WTC11 (cell line): ENCODE measurements at regions not wholly inside any gene's neighbourhood (a gene's known extent, or its start where the extent isn't known, plus 50 kb on each side); places are given as distances from the start of the nearest gene placed in this dataset.

Experiments
- ATAC-seq: fragments of 200-7000 bp; cut with Tn5 transposase; 2 replicates; pipeline ENCODE4 v1.10.0; 2021; ENCODE audit warnings: mild to moderate bottlenecking, moderate library complexity
- CTCF ChIA-PET: fragments of 300-600 bp; sonication (Branson Sonifier 250); formaldehyde crosslinking; loops from one replicate; lab custom pipeline; 2021; ENCODE audit warnings: antibody characterized with exemption; lab: Charles Lee
- POLR2A ChIA-PET: fragments of 350-600 bp; sonication (Branson Sonifier 250); formaldehyde crosslinking; loops from one replicate; lab custom pipeline; 2021; ENCODE audit warnings: antibody characterized with exemption; lab: Charles Lee
- DNase-seq: peaks from one replicate; pipeline ENCODE4 v3.0.0; 2021; ENCODE audit warnings: low spot score
- H3K27ac Mint-ChIP-seq: 2 replicates; pipeline ENCODE4 v1.8.0; 2021; ENCODE audit warnings: mixed read lengths
- H3K27me3 Mint-ChIP-seq: 2 replicates; pipeline ENCODE4 v1.8.0; 2021; ENCODE audit warnings: low read depth, mild to moderate bottlenecking, moderate library complexity, mixed read lengths
- H3K36me3 Mint-ChIP-seq: 2 replicates; pipeline ENCODE4 v1.8.0; 2021; ENCODE audit warnings: mixed read lengths
- H3K4me1 Mint-ChIP-seq: 2 replicates; pipeline ENCODE4 v1.8.0; 2022; ENCODE audit warnings: mixed read lengths
- H3K4me3 Mint-ChIP-seq: 2 replicates; pipeline ENCODE4 v1.8.0; 2021; ENCODE audit warnings: mild to moderate bottlenecking, moderate library complexity, mixed read lengths
- H3K9me3 Mint-ChIP-seq: 2 replicates; pipeline ENCODE4 v1.8.0; 2021; ENCODE audit warnings: mixed read lengths
- CREM ChIP-seq: sonication (generic); formaldehyde crosslinking; IDR thresholded peaks from 2 replicates; pipeline ENCODE4 v1.8.1; 2022; ENCODE audit warnings: mild to moderate bottlenecking, missing genetic modification reagents, moderate library complexity
- ETV6 ChIP-seq: sonication (generic); formaldehyde crosslinking; IDR thresholded peaks from 2 replicates; pipeline ENCODE4 v1.8.1; 2022; ENCODE audit warnings: mild to moderate bottlenecking, missing genetic modification reagents
- GTF2I ChIP-seq: fragments of 250-450 bp; sonication (Bioruptor Pico); conservative IDR thresholded peaks from 2 replicates; pipeline ENCODE4 v1.4.0; 2021; ENCODE audit warnings: mild to moderate bottlenecking
- JUN ChIP-seq: sonication (generic); formaldehyde crosslinking; IDR thresholded peaks from 2 replicates; pipeline ENCODE4 v1.8.0; 2023; ENCODE audit warnings: mild to moderate bottlenecking, missing genetic modification reagents
- MXD4 ChIP-seq: fragments of 250-450 bp; sonication (Bioruptor Pico); IDR thresholded peaks from 2 replicates; pipeline ENCODE4 v1.8.0; 2021; ENCODE audit warnings: mild to moderate bottlenecking, moderate library complexity, borderline replicate concordance
- MYBL2 ChIP-seq: sonication (generic); formaldehyde crosslinking; IDR thresholded peaks from 2 replicates; pipeline ENCODE4 v1.8.1; 2023; ENCODE audit warnings: mild to moderate bottlenecking, moderate library complexity, missing genetic modification reagents
- NFATC4 ChIP-seq: fragments of 250-450 bp; sonication (Bioruptor Pico); IDR thresholded peaks from 2 replicates; pipeline ENCODE4 v1.9.0; 2021; ENCODE audit warnings: mild to moderate bottlenecking
- NFYB ChIP-seq: sonication (generic); formaldehyde crosslinking; conservative IDR thresholded peaks from 2 replicates; pipeline ENCODE4 v1.8.0; 2022; ENCODE audit warnings: low read depth, missing genetic modification reagents
- NR1H2 ChIP-seq: sonication (generic); formaldehyde crosslinking; IDR thresholded peaks from 2 replicates; pipeline ENCODE4 v1.9.0; 2021; ENCODE audit warnings: mild to moderate bottlenecking, moderate library complexity, missing genetic modification reagents
- RELA ChIP-seq: sonication (generic); formaldehyde crosslinking; IDR thresholded peaks from 2 replicates; pipeline ENCODE4 v1.8.1; 2022; ENCODE audit warnings: missing genetic modification reagents, mild to moderate bottlenecking, borderline replicate concordance
- SOX15 ChIP-seq: fragments of 250-450 bp; sonication (Bioruptor Pico); IDR thresholded peaks from 2 replicates; pipeline ENCODE4 v1.9.0; 2021; ENCODE audit warnings: mild to moderate bottlenecking
- SP1 ChIP-seq: sonication (generic); formaldehyde crosslinking; conservative IDR thresholded peaks from 2 replicates; pipeline ENCODE4 v1.8.1; 2022; ENCODE audit warnings: missing genetic modification reagents
- TCF7 ChIP-seq: sonication (generic); formaldehyde crosslinking; IDR thresholded peaks from 2 replicates; pipeline ENCODE4 v1.8.0; 2022; ENCODE audit warnings: mild to moderate bottlenecking, low read depth, missing genetic modification reagents, moderate library complexity
- TEAD4 ChIP-seq: sonication (generic); formaldehyde crosslinking; IDR thresholded peaks from 2 replicates; pipeline ENCODE4 v1.8.0; 2022; ENCODE audit warnings: mild to moderate bottlenecking, missing genetic modification reagents
- TP53 ChIP-seq: sonication (generic); formaldehyde crosslinking; IDR thresholded peaks from 2 replicates; pipeline ENCODE4 v1.8.1; 2023; ENCODE audit warnings: mild to moderate bottlenecking, missing genetic modification reagents
- ZBTB21 ChIP-seq: sonication (generic); formaldehyde crosslinking; IDR thresholded peaks from 2 replicates; pipeline ENCODE4 v1.8.1; 2023; ENCODE audit warnings: mild to moderate bottlenecking, missing genetic modification reagents, borderline replicate concordance
- ZNF263 ChIP-seq: sonication (generic); formaldehyde crosslinking; IDR thresholded peaks from 2 replicates; pipeline ENCODE4 v1.8.1; 2022; ENCODE audit warnings: low read depth, mild to moderate bottlenecking, moderate library complexity, missing genetic modification reagents
- TF ChIP-seq, protein P1 (sequence below): sonication (generic); formaldehyde crosslinking; IDR thresholded peaks from 2 replicates; pipeline ENCODE4 v1.8.0; 2023; ENCODE audit warnings: missing genetic modification reagents
- TF ChIP-seq, protein P2 (sequence below): sonication (generic); formaldehyde crosslinking; IDR thresholded peaks from 2 replicates; pipeline ENCODE4 v1.8.0; 2022; ENCODE audit warnings: mild to moderate bottlenecking, missing genetic modification reagents
- TF ChIP-seq, protein P3 (sequence below): sonication (generic); formaldehyde crosslinking; IDR thresholded peaks from 2 replicates; pipeline ENCODE4 v1.8.0; 2023; ENCODE audit warnings: missing genetic modification reagents, mild to moderate bottlenecking, borderline replicate concordance
- TF ChIP-seq, protein P4 (sequence below): sonication (generic); formaldehyde crosslinking; conservative IDR thresholded peaks from 2 replicates; pipeline ENCODE4 v1.8.1; 2022; ENCODE audit warnings: mild to moderate bottlenecking, missing genetic modification reagents
- TF ChIP-seq, protein P5 (sequence below): sonication (generic); formaldehyde crosslinking; IDR thresholded peaks from 2 replicates; pipeline ENCODE4 v1.8.1; 2022; ENCODE audit warnings: missing genetic modification reagents, borderline replicate concordance
- TF ChIP-seq, protein P6 (sequence below): fragments of 250-450 bp; sonication (Bioruptor Pico); IDR thresholded peaks from 2 replicates; pipeline ENCODE4 v1.9.0; 2021; ENCODE audit warnings: mild to moderate bottlenecking

DNA sequence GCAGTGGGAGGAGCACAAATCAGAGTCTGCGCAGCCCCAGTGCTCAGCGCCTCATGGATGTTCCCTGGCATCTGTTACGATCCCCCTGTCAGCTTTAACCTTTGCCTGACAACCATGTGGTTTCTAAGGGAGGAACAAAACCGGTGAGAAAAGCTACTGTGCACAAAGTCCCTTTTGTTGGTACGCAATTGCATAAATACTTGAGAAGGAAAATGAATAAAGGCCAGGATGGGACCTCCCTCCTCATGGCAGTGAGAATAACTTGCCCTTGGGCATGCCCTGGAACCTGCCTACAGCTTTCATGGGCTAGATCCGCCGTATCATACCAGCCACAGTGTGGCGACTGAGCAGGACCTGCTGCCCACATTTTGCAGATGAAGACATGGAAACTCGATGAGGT is 81.0 kb downstream of the RIN2 start:
- Mint-ChIP-seq H3K4me1 (peaks cover 14% of the 10 kb centered on the region), H3K36me3 (no peaks in the 10 kb centered on the region), H3K27me3 (no peaks in the 10 kb centered on the region), H3K27ac (no peak overlapping the region), H3K9me3 (peaks cover 9% of the 10 kb centered on the region)
- POLR2A ChIA-PET, result interaction anchor here (1.2 kb wide), 1 partner anchor 13 kb away, joined by 3 read pairs; no protein-coding TSS in a partner anchor
- CTCF ChIA-PET, result interaction anchor here (0.8 kb wide), 1 partner anchor 136 kb away, joined by 3 read pairs; no protein-coding TSS in a partner anchor
- ATAC-seq (peak; percentile 36; the same call in 1 of the 2 replicates), DNase-seq (no peak)
- no peak for TF ChIP-seq CREM (CRISPR knock-in tag)
- TF ChIP-seq SOX15 (CRISPR knock-in tag), result no peak
- no peak for TF ChIP-seq TEAD4 (CRISPR knock-in tag)
- TF ChIP-seq, protein P1, sequence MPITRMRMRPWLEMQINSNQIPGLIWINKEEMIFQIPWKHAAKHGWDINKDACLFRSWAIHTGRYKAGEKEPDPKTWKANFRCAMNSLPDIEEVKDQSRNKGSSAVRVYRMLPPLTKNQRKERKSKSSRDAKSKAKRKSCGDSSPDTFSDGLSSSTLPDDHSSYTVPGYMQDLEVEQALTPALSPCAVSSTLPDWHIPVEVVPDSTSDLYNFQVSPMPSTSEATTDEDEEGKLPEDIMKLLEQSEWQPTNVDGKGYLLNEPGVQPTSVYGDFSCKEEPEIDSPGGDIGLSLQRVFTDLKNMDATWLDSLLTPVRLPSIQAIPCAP (CRISPR knock-in tag), result no peak
- TF ChIP-seq MXD4 (CRISPR knock-in tag), result no peak
- TF ChIP-seq NFYB (CRISPR knock-in tag), result no peak
- TF ChIP-seq RELA (CRISPR knock-in tag), result no peak
- TF ChIP-seq ZBTB21, result no peak
- no peak for TF ChIP-seq NR1H2
- TF ChIP-seq, protein P2, sequence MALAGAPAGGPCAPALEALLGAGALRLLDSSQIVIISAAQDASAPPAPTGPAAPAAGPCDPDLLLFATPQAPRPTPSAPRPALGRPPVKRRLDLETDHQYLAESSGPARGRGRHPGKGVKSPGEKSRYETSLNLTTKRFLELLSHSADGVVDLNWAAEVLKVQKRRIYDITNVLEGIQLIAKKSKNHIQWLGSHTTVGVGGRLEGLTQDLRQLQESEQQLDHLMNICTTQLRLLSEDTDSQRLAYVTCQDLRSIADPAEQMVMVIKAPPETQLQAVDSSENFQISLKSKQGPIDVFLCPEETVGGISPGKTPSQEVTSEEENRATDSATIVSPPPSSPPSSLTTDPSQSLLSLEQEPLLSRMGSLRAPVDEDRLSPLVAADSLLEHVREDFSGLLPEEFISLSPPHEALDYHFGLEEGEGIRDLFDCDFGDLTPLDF (CRISPR knock-in tag), result no peak
- no peak for TF ChIP-seq SP1 (CRISPR knock-in tag)
- no peak for TF ChIP-seq MYBL2 (CRISPR knock-in tag)
- TF ChIP-seq, protein P3, sequence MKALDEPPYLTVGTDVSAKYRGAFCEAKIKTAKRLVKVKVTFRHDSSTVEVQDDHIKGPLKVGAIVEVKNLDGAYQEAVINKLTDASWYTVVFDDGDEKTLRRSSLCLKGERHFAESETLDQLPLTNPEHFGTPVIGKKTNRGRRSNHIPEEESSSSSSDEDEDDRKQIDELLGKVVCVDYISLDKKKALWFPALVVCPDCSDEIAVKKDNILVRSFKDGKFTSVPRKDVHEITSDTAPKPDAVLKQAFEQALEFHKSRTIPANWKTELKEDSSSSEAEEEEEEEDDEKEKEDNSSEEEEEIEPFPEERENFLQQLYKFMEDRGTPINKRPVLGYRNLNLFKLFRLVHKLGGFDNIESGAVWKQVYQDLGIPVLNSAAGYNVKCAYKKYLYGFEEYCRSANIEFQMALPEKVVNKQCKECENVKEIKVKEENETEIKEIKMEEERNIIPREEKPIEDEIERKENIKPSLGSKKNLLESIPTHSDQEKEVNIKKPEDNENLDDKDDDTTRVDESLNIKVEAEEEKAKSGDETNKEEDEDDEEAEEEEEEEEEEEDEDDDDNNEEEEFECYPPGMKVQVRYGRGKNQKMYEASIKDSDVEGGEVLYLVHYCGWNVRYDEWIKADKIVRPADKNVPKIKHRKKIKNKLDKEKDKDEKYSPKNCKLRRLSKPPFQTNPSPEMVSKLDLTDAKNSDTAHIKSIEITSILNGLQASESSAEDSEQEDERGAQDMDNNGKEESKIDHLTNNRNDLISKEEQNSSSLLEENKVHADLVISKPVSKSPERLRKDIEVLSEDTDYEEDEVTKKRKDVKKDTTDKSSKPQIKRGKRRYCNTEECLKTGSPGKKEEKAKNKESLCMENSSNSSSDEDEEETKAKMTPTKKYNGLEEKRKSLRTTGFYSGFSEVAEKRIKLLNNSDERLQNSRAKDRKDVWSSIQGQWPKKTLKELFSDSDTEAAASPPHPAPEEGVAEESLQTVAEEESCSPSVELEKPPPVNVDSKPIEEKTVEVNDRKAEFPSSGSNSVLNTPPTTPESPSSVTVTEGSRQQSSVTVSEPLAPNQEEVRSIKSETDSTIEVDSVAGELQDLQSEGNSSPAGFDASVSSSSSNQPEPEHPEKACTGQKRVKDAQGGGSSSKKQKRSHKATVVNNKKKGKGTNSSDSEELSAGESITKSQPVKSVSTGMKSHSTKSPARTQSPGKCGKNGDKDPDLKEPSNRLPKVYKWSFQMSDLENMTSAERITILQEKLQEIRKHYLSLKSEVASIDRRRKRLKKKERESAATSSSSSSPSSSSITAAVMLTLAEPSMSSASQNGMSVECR (CRISPR knock-in tag), result no peak
- TF ChIP-seq, protein P4, sequence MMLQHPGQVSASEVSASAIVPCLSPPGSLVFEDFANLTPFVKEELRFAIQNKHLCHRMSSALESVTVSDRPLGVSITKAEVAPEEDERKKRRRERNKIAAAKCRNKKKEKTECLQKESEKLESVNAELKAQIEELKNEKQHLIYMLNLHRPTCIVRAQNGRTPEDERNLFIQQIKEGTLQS (CRISPR knock-in tag), result no peak
- no peak for TF ChIP-seq GTF2I (CRISPR knock-in tag)
- TF ChIP-seq, all 79 proteins: peak for 0
- no peak overlapping the region for H3K4me3 Mint-ChIP-seq

DNA sequence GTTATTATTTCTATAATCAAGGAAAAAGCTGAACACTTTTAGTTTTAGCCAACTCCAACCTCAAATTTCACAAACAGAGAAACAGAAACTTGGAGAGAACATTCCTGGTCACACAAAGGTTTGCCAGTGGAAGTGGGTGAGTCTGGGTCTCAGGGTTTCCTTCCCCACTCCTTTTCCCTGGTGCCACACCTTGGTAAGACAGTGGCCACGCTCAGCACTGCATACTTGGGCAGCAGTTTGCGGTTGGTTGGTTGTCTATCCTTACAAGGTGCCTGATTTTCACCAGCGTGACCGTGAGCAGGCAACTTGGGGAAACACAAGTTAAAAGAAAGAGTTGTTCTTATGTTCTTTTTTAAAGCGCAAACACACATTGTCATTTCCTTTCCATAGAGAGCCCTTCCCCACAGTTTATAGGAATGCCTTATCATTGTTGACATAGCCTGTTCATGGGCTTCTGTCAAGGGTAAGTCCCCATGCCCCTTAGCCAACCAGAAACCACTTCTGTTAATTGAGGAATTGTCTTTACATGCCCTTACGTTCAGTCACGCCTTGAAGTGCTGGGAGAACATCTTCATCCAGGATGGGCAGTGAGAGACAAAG is 82.2 kb downstream of the RIN2 start:
- H3K4me1 Mint-ChIP-seq, result peaks cover 8% of the 10 kb centered on the region; the same call in 1 of the 2 replicates
- CTCF ChIA-PET, result interaction anchor here (0.5 kb wide), 1 partner anchor 1147 kb away, joined by 3 read pairs; no protein-coding TSS in a partner anchor
- no peak overlapping the region for H3K4me3 Mint-ChIP-seq
- DNase-seq (no peak), ATAC-seq (no peak)
- no peaks in the 10 kb centered on the region for H3K36me3 Mint-ChIP-seq
- peaks cover 9% of the 10 kb centered on the region for H3K9me3 Mint-ChIP-seq
- H3K27me3 Mint-ChIP-seq, result no peaks in the 10 kb centered on the region; the same call in 1 of the 2 replicates
- POLR2A ChIA-PET, result no interaction called here
- H3K27ac Mint-ChIP-seq, result no peak overlapping the region
- TF ChIP-seq, protein P5, sequence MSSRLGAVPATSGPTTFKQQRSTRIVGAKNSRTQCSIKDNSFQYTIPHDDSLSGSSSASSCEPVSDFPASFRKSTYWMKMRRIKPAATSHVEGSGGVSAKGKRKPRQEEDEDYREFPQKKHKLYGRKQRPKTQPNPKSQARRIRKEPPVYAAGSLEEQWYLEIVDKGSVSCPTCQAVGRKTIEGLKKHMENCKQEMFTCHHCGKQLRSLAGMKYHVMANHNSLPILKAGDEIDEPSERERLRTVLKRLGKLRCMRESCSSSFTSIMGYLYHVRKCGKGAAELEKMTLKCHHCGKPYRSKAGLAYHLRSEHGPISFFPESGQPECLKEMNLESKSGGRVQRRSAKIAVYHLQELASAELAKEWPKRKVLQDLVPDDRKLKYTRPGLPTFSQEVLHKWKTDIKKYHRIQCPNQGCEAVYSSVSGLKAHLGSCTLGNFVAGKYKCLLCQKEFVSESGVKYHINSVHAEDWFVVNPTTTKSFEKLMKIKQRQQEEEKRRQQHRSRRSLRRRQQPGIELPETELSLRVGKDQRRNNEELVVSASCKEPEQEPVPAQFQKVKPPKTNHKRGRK (CRISPR knock-in tag), result no peak
- TF ChIP-seq SOX15 (CRISPR knock-in tag) (no peak), NFATC4 (CRISPR knock-in tag) (no peak), ZNF263 (CRISPR knock-in tag) (no peak), GTF2I (CRISPR knock-in tag) (no peak), TCF7 (CRISPR knock-in tag) (no peak), TP53 (CRISPR knock-in tag) (no peak), ETV6 (no peak), JUN (CRISPR knock-in tag) (no peak)
- TF ChIP-seq, protein P4 (CRISPR knock-in tag), result no peak
- TF ChIP-seq, protein P6, sequence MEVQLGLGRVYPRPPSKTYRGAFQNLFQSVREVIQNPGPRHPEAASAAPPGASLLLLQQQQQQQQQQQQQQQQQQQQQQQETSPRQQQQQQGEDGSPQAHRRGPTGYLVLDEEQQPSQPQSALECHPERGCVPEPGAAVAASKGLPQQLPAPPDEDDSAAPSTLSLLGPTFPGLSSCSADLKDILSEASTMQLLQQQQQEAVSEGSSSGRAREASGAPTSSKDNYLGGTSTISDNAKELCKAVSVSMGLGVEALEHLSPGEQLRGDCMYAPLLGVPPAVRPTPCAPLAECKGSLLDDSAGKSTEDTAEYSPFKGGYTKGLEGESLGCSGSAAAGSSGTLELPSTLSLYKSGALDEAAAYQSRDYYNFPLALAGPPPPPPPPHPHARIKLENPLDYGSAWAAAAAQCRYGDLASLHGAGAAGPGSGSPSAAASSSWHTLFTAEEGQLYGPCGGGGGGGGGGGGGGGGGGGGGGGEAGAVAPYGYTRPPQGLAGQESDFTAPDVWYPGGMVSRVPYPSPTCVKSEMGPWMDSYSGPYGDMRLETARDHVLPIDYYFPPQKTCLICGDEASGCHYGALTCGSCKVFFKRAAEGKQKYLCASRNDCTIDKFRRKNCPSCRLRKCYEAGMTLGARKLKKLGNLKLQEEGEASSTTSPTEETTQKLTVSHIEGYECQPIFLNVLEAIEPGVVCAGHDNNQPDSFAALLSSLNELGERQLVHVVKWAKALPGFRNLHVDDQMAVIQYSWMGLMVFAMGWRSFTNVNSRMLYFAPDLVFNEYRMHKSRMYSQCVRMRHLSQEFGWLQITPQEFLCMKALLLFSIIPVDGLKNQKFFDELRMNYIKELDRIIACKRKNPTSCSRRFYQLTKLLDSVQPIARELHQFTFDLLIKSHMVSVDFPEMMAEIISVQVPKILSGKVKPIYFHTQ (CRISPR knock-in tag), result no peak
- TF ChIP-seq, protein P1 (CRISPR knock-in tag), result no peak
